Activated T-cell treated with anti-CD3 and anti-CD28 coated beads, Interleukin-2, amount 50 U/mL, for 72 hours (primary cell): ENCODE measurements at regions not wholly inside any gene's neighbourhood (a gene's known extent, or its start where the extent isn't known, plus 50 kb on each side); places are given as distances from the start of the nearest gene placed in this dataset.

Experiments used
- ATAC-seq, 2 donors: fragments of 150-1000 bp; cut with Tn5 transposase; replicated peaks in 1 of 2; 2 replicates each; pipeline ENCODE4 v1.10.0; 2021; ENCODE audit warnings: moderate library complexity in 2 of 2, mild to moderate bottlenecking in 1 of 2
- DNase-seq, 2 donors: peaks; one replicate each; pipeline ENCODE4 v3.0.0; 2021 to 2022; ENCODE audit warnings: mixed read lengths in 1 of 2
- H3K27ac Mint-ChIP-seq: one replicate; pipeline ENCODE4 v1.8.0; 2022; ENCODE audit warnings: mild to moderate bottlenecking, moderate library complexity, mixed read lengths
- H3K27me3 Mint-ChIP-seq: one replicate; pipeline ENCODE4 v1.8.0; 2022; ENCODE audit warnings: low read depth, mixed read lengths
- H3K36me3 Mint-ChIP-seq, 2 donors: one replicate each; pipeline ENCODE4 v1.8.0; 2022; ENCODE audit warnings: mixed read lengths in 2 of 2, mild to moderate bottlenecking in 1 of 2; ENCODE audit not compliant: insufficient read depth in 2 of 2
- H3K4me1 Mint-ChIP-seq: one replicate; pipeline ENCODE4 v1.8.0; 2022; ENCODE audit warnings: low read depth, mixed read lengths
- H3K4me3 Mint-ChIP-seq, 2 donors: one replicate each; pipeline ENCODE4 v1.8.0; 2022; ENCODE audit warnings: mild to moderate bottlenecking in 2 of 2, mixed read lengths in 2 of 2, moderate library complexity in 2 of 2
- H3K9me3 Mint-ChIP-seq, 2 donors: one replicate each; pipeline ENCODE4 v1.8.0; 2022; ENCODE audit warnings: mixed read lengths in 2 of 2

DNA sequence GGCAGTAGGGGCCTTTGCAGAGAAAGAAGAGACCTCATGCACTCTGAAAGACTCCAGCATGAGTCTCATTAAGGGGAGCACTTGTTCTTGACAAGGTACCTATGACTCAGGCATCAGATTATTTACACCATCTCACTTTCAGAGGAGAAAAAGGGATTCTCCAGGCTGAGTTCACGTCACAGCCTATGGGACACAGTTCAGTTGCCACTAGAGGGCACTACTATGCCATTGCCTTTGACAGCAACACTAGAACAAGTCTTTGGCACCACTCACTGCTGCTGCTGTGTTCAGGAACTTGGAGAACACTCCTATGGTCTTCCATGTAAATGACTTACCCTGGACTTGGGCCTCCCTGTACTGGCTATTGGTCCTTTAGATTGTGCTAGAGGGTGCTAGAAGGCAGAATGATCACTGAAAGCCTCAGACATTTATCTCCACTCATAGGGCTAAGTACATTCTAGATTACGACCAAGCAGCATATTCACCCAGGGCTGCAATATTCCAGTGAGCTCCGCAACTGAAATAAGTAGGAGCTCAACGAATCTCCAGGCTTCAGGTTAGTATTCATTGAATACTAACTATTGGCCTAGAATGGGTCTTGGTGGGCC, 225.1 kb upstream of the CA10 start:
- H3K36me3 Mint-ChIP-seq = no peaks in the 10 kb centered on the region
- H3K27me3 Mint-ChIP-seq = no peaks in the 10 kb centered on the region
- H3K4me3 Mint-ChIP-seq = no peak overlapping the region
- H3K27ac Mint-ChIP-seq = no peak overlapping the region
- no peaks in the 10 kb centered on the region for H3K4me1 Mint-ChIP-seq
- H3K9me3 Mint-ChIP-seq = peaks cover 0 to 3% of the 10 kb centered on the region in 2 donors
- DNase-seq (peak; percentile 15 to 32), ATAC-seq (peak; percentile 43 to 53)

DNA sequence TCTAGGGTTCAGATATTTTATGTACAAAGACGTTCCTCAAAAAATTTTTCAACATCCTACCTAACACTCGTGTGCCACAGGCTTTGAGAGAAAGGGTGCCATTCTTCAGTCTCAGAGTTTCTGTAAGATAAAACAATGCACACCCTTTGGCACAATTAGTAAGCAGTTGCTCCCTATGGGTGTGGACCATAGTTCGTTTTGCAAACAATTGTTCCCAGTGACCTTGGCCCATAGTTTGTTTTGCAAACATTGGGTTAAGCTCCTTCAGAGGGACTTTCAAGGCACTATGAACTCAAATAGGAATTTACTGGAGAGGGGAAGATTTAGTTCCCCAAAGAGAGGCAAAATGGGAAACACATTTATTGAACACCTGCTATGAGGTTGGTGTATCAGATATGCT, 220.3 kb upstream of the CA10 start:
- ATAC-seq (no peak), DNase-seq (no peak)
- H3K4me1 Mint-ChIP-seq = no peaks in the 10 kb centered on the region
- no peak overlapping the region for H3K4me3 Mint-ChIP-seq
- H3K9me3 Mint-ChIP-seq = no peaks in the 10 kb centered on the region
- H3K27me3 Mint-ChIP-seq = no peaks in the 10 kb centered on the region
- H3K36me3 Mint-ChIP-seq = no peaks in the 10 kb centered on the region
- H3K27ac Mint-ChIP-seq = no peak overlapping the region

- ATAC-seq = no peak
Observed at GRCh38 chr17:52376137-52376536, 217.6 kb upstream of the CA10 start.

DNA sequence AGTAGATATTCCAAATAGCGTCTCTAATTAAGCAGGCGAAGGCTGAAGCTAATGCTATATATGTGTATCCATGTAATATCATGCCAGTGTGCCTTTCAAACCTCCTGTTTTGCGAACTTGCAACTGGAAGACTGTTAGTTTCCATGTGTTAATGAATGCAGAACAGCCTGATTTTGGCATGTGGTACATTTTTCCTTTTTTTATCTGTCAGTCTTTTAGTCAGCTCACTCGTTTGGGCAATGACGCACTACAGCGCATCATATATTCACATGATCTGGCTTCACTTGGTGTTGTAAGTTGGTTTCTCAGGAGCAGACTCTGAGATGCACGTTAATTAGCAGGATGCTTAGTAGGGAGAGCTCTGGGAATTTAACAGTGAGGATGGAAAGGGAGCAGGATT, 210.4 kb upstream of the CA10 start:
- ATAC-seq (no peak), DNase-seq (no peak)
- Mint-ChIP-seq H3K4me3 (no peak overlapping the region), H3K27ac (no peak overlapping the region), H3K4me1 (no peaks in the 10 kb centered on the region), H3K9me3 (peaks cover 1 to 3% of the 10 kb centered on the region in 2 donors), H3K36me3 (no peaks in the 10 kb centered on the region), H3K27me3 (no peaks in the 10 kb centered on the region)

More at GRCh38 chr17:52376137-52376536, 217.6 kb upstream of the CA10 start:
- H3K36me3 Mint-ChIP-seq = no peaks in the 10 kb centered on the region
- no peak overlapping the region for H3K4me3 Mint-ChIP-seq
- no peak for DNase-seq
- H3K27ac Mint-ChIP-seq = no peak overlapping the region
- H3K4me1 Mint-ChIP-seq = no peaks in the 10 kb centered on the region
- H3K27me3 Mint-ChIP-seq = no peaks in the 10 kb centered on the region
- peaks cover 0 to 3% of the 10 kb centered on the region in 2 donors for H3K9me3 Mint-ChIP-seq

DNA sequence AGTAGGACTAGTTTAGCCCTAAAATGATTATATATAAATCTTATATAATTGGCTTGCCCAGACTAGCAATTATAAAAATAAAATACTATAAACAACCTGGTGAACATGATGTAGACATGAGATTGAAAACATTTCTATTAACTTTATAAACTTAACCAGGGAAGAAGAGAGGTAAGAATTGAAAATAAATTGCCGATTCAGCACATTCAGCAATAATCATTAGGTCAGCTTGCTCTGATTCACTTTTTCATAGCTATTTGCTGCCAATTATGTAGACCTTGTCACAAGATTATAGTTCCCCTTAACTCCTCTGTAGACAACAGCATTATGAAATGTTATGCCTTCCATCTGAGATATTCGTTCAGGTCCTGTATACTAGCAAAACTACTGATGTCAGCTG, 199.3 kb upstream of the CA10 start:
- Mint-ChIP-seq H3K27me3 (no peaks in the 10 kb centered on the region), H3K9me3 (peaks cover 12 to 13% of the 10 kb centered on the region in 2 donors), H3K4me3 (no peak overlapping the region), H3K36me3 (peaks cover 0 to 2% of the 10 kb centered on the region in 2 donors), H3K4me1 (no peaks in the 10 kb centered on the region), H3K27ac (no peak overlapping the region)
- ATAC-seq (no peak), DNase-seq (no peak)

- Mint-ChIP-seq H3K27me3 (no peaks in the 10 kb centered on the region), H3K9me3 (peaks cover 1 to 4% of the 10 kb centered on the region in 2 donors), H3K4me3 (no peak overlapping the region), H3K4me1 (no peaks in the 10 kb centered on the region), H3K36me3 (no peaks in the 10 kb centered on the region), H3K27ac (no peak overlapping the region)
- no peak for DNase-seq
- no peak for ATAC-seq
Observed at GRCh38 chr17:52336796-52337195, 178.3 kb upstream of the CA10 start.

GRCh38 chr17:52306314-52306713, 147.8 kb upstream of the CA10 start:
- DNase-seq (no peak), ATAC-seq (no peak)
- H3K27me3 Mint-ChIP-seq = no peaks in the 10 kb centered on the region
- no peaks in the 10 kb centered on the region for H3K4me1 Mint-ChIP-seq
- H3K9me3 Mint-ChIP-seq = no peaks in the 10 kb centered on the region
- no peaks in the 10 kb centered on the region for H3K36me3 Mint-ChIP-seq
- H3K4me3 Mint-ChIP-seq = no peak overlapping the region
- no peak overlapping the region for H3K27ac Mint-ChIP-seq

DNA sequence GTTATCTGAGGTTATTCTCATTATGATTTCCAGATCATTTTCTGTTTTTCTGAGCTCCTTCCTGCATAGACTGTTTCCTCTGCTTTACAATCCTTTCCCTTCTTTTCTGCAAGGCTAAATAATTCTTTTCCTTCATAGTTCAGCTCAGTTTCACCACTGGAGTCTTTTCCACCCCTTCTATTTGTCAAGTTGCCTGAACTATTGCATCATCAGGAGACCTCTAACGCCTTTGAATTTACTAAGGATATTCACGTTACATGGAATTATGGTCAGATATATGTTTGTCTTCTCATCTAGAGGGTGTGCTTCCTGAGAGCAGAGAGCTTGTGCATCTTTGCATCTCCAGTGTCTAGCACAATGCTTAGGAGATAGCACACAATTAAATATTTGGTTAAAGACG, 140.4 kb upstream of the CA10 start:
- Mint-ChIP-seq H3K36me3 (no peaks in the 10 kb centered on the region), H3K4me1 (no peaks in the 10 kb centered on the region), H3K27ac (no peak overlapping the region), H3K9me3 (no peaks in the 10 kb centered on the region), H3K4me3 (no peak overlapping the region), H3K27me3 (no peaks in the 10 kb centered on the region)
- DNase-seq (no peak), ATAC-seq (no peak)

DNA sequence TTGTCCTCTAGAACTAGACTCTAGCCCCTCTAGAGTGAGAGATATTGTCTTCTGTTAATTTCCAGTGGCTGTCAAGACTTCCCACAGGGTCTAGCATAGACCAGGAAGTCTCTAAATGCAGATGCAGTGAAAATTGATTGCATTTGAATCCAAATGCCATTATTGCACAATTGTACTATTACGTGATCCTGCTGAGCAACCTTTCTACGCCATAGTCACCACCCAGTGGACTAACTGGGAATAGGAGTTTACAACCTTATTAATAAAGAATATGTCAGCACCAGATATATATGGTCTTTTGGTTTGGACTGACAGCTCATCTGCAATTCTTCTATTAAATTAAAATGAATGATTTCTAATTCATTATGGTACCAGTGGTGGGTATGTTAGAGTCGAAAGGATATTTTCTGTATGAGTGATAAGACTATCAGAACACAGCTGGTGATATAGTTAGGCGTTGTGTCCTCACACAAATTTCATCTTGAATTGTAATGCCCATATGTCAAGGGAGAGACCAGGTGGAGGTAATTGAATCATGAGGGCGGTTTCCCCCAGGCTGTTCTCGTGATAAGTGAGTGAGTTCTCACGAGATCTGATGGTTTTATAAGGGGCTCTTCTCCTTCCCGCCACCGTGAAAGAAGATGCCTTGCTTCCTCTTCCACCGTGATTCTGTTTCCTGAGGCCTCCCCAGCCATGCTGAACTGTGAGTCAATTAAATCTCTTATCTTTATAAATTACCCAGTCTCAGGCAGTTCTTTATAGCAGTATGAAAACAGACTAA, 138.9 kb upstream of the CA10 start:
- Mint-ChIP-seq H3K27ac (no peak overlapping the region), H3K36me3 (no peaks in the 10 kb centered on the region), H3K27me3 (no peaks in the 10 kb centered on the region), H3K4me3 (no peak overlapping the region), H3K4me1 (no peaks in the 10 kb centered on the region), H3K9me3 (no peaks in the 10 kb centered on the region)
- DNase-seq = no peak
- ATAC-seq = no peak

DNA sequence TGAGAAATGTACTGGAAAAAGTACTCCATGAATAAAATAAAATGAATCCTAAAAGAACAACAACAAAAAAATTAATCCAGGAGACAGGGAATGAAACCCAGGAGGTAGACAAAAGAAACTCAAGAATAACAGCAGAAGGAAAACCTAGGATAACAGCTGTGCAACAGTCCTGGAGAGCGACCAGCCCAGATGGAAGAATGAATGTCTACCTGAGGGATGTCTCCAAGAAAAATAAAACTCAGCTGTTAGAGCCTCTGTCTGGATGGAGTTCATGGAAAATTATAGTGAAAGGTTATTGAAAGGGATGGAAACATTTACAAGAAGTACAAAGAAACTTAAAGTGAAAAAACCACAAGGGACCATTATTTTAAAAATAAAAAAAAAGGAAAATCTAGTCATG, 135.8 kb upstream of the CA10 start:
- no peaks in the 10 kb centered on the region for H3K9me3 Mint-ChIP-seq
- H3K27me3 Mint-ChIP-seq = no peaks in the 10 kb centered on the region
- no peaks in the 10 kb centered on the region for H3K36me3 Mint-ChIP-seq
- DNase-seq (no peak), ATAC-seq (no peak)
- no peak overlapping the region for H3K4me3 Mint-ChIP-seq
- no peak overlapping the region for H3K27ac Mint-ChIP-seq
- H3K4me1 Mint-ChIP-seq = no peaks in the 10 kb centered on the region

DNA sequence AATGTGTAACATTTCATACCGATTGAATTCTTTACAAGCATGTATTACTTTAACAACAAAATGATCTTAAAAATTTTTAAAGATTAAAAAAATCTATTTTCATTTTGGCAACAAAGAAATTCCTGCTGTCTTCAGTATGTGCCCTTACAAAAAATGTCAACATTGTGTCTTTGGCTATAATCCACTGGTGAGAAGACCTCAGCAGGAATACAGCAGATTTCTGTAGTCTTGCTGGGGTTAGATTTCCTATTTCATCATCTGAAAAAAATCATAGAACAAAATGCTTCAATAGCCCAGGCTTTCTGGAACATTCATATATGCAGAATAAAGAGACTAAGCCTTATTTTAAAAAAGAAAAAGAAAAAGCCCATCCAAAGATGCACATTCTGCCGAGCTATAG, 129.1 kb upstream of the CA10 start:
- DNase-seq (no peak), ATAC-seq (no peak)
- no peak overlapping the region for H3K27ac Mint-ChIP-seq
- no peaks in the 10 kb centered on the region for H3K27me3 Mint-ChIP-seq
- no peaks in the 10 kb centered on the region for H3K4me1 Mint-ChIP-seq
- H3K4me3 Mint-ChIP-seq = no peak overlapping the region
- H3K9me3 Mint-ChIP-seq = peaks cover 0 to 3% of the 10 kb centered on the region in 2 donors
- no peaks in the 10 kb centered on the region for H3K36me3 Mint-ChIP-seq

- Mint-ChIP-seq H3K36me3 (no peaks in the 10 kb centered on the region), H3K9me3 (peaks cover 0 to 3% of the 10 kb centered on the region in 2 donors), H3K27ac (no peak overlapping the region), H3K4me3 (no peak overlapping the region), H3K4me1 (no peaks in the 10 kb centered on the region), H3K27me3 (no peaks in the 10 kb centered on the region)
- ATAC-seq (no peak), DNase-seq (no peak)
Observed at GRCh38 chr17:52283872-52284271, 125.4 kb upstream of the CA10 start.

DNA sequence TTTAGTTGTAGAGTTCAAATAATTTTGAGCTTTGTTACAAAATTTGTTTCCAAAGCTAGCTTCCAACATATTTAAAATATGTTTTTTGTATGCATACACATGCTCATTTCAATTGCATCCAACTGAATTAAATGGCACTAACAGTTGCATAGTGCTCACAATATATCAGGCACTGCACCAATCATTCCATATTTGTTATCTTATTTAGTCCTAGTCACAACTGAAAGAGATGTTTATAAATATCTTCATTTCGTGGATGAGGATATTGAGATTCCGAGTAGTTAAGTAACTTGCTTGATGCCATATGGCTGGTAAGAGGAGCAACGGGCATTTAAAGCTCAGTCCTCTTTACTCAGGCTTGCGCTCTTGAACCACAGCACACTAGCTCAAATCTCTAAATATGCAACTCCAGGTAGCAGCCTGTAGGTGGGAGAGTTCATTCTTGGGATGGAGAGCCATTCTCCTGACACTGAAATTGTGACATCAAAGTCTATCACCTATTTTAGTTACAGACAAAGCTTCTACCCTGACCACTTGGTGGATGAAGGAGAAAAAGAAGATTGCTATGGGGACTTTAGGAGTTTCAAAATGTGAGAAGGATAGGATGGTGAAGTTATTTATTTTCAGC, 118.0 kb upstream of the CA10 start:
- DNase-seq (no peak), ATAC-seq (no peak)
- Mint-ChIP-seq H3K36me3 (no peaks in the 10 kb centered on the region), H3K27me3 (no peaks in the 10 kb centered on the region), H3K27ac (no peak overlapping the region), H3K9me3 (peaks cover 0 to 1% of the 10 kb centered on the region in 2 donors), H3K4me3 (no peak overlapping the region), H3K4me1 (no peaks in the 10 kb centered on the region)
